Muscle of leg (tissue), 3 donors: ENCODE measurements at regions not wholly inside any gene's neighbourhood (a gene's known extent, or its start where the extent isn't known, plus 50 kb on each side); places are given as distances from the start of the nearest gene placed in this dataset.

Source experiments
- DNase-seq: peaks from one replicate; pipeline ENCODE4 v3.0.0; 2013
- H3K27ac ChIP-seq: one replicate; pipeline ENCODE4 v1.5.1; 2013; ENCODE audit warnings: mild to moderate bottlenecking, low read length, control low read depth
- H3K27me3 ChIP-seq: one replicate; pipeline ENCODE4 v1.6.1; 2013; ENCODE audit warnings: low read length; ENCODE audit not compliant: control insufficient read depth, insufficient read depth
- H3K36me3 ChIP-seq: one replicate; pipeline ENCODE4 v1.6.1; 2013; ENCODE audit warnings: low read length; ENCODE audit not compliant: control insufficient read depth, insufficient read depth
- H3K4me1 ChIP-seq: one replicate; pipeline ENCODE4 v1.6.1; 2013; ENCODE audit warnings: low read length; ENCODE audit not compliant: control insufficient read depth, insufficient read depth
- H3K4me3 ChIP-seq: one replicate; pipeline ENCODE4 v1.5.1; 2013; ENCODE audit warnings: low read length, control low read depth
- H3K9me3 ChIP-seq: replicated peaks from 2 replicates; pipeline ENCODE4 v1.6.1; 2013; ENCODE audit warnings: low read depth, low read length; ENCODE audit not compliant: control insufficient read depth
- WGBS: methylation state at CpG from one replicate; pipeline ENCODE4 v1.1.5; 2013; ENCODE audit warnings: missing lambda C conversion rate; ENCODE audit not compliant: insufficient coverage; 5-methylcytosine and 5-hydroxymethylcytosine counted together

GRCh38 chr2:228614741-228615140 lies 433.3 kb upstream of the SPHKAP start:
- no peak for DNase-seq
- Histone ChIP-seq H3K27me3 (no peaks in the 10 kb centered on the region), H3K36me3 (no peaks in the 10 kb centered on the region), H3K27ac (no peak overlapping the region), H3K4me1 (no peaks in the 10 kb centered on the region), H3K9me3 (no peaks in the 10 kb centered on the region), H3K4me3 (no peak overlapping the region)
- 69% methylated on average over 1 of the region's 2 CpGs for WGBS

DNA sequence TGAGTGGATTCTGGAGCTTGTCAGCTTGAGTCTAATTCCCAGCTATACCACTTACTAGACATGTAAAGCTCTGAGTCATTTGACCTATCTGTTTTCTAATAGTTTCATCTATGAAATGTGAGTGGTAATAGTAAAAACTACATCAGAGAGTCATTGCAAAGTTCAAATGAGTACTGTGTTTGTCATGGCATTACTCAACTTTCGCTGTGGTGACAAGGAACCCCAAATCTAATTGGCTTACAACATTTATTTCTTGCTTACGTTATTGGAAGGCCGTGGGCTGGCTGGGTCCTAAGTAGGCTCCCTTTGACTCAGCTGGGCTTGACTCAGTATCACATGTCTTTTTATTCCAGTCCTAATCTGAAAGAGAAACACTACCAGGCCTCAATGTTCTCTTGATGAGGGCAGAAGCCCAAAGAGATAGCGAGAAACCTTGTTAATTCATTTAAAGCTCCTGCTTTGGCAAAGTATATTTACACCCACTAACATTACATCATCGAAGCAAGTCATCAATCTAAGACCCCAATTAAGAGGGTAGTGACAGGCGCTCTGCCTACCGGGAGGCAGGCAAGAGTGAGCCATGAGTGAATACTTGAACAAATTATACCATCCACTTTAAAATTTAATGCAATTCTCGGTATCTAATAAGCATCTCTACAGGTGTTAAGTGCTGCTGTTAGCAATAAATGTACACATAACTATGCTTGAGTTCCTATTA lies 431.8 kb upstream of the SPHKAP start:
- H3K4me3 ChIP-seq, result no peak overlapping the region
- no peaks in the 10 kb centered on the region for H3K36me3 ChIP-seq
- 87% methylated on average over 4 of the region's 8 CpGs for WGBS
- no peak for DNase-seq
- H3K27me3 ChIP-seq, result no peaks in the 10 kb centered on the region
- H3K4me1 ChIP-seq, result no peaks in the 10 kb centered on the region
- peaks cover 2% of the 10 kb centered on the region for H3K9me3 ChIP-seq
- H3K27ac ChIP-seq, result no peak overlapping the region

GRCh38 chr2:228611171-228611570 lies 429.7 kb upstream of the SPHKAP start:
- WGBS, result no CpG with 5 or more reads among the region's 1 CpG

DNA sequence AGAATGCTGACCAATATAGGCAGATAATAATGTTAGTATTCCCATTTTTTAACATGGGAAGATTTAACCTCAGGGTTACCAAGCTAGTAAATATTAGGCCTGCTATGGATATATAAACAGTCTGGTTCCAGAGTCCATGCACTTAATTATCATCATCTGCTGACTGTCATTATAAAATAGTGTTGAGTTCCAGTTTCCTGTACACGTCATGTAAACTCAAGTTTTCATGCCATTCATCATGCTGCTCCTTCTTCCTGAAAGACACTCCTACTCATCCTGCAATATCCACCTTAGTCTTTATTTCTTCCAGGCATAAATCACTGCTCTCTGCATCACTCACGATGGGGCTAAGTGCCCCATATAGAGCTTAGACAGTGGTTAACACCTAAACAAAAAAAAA lies 420.8 kb upstream of the SPHKAP start:
- DNase-seq, result no peak
- Histone ChIP-seq H3K4me1 (no peaks in the 10 kb centered on the region), H3K27me3 (no peaks in the 10 kb centered on the region), H3K36me3 (no peaks in the 10 kb centered on the region), H3K9me3 (no peaks in the 10 kb centered on the region), H3K27ac (no peak overlapping the region), H3K4me3 (no peak overlapping the region)
- no CpG with 5 or more reads among the region's 2 CpGs for WGBS

More at GRCh38 chr2:228611171-228611570, 429.7 kb upstream of the SPHKAP start:
- H3K27me3 ChIP-seq, result no peaks in the 10 kb centered on the region
- DNase-seq, result no peak
- H3K36me3 ChIP-seq, result no peaks in the 10 kb centered on the region
- no peaks in the 10 kb centered on the region for H3K4me1 ChIP-seq
- peaks cover 2% of the 10 kb centered on the region for H3K9me3 ChIP-seq
- no peak overlapping the region for H3K27ac ChIP-seq
- H3K4me3 ChIP-seq, result no peak overlapping the region

DNA sequence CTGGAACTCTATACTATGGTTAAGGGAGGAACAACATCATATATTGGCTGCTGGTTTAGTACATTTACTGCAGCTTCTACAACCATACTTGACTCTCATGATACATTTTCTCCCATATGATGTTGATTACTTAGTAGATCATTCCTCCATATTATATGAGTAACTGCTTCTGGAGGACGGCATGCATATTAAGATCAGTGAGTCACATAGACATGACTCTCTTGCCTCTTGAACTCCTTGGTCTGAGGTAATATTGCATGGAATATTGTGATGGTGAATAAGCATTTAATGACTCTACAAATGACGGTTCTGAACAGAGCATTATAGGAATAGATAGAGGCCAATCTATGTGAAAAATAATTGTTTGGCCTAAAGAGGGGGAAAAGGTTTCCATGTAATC lies 418.8 kb upstream of the SPHKAP start:
- DNase-seq, result no peak
- H3K36me3 ChIP-seq, result no peaks in the 10 kb centered on the region
- 86% methylated on average over 1 of the region's 2 CpGs for WGBS
- H3K9me3 ChIP-seq, result no peaks in the 10 kb centered on the region
- no peaks in the 10 kb centered on the region for H3K4me1 ChIP-seq
- H3K27me3 ChIP-seq, result no peaks in the 10 kb centered on the region
- H3K27ac ChIP-seq, result no peak overlapping the region
- H3K4me3 ChIP-seq, result no peak overlapping the region

DNA sequence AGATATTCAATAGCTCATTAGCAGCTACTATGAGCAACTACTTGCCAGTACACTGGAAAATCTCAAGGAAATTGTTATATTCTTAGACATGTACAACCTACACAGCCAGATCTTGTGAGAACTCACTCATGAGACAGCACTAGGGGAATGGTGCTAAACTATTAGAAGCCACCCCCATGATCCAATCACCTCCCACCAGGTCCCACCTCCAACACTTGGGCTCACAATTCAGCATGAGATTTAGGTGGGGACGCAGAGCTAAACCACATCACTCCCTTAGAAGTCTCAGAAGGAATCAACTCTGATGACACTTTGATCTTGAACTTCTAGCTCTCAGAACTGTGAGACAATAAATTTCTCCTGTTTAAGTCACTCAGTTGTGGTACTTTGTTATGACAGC lies 418.3 kb upstream of the SPHKAP start:
- Histone ChIP-seq H3K4me3 (no peak overlapping the region), H3K27ac (no peak overlapping the region), H3K36me3 (no peaks in the 10 kb centered on the region), H3K9me3 (no peaks in the 10 kb centered on the region), H3K4me1 (no peaks in the 10 kb centered on the region), H3K27me3 (no peaks in the 10 kb centered on the region)
- WGBS, result no CpG with 5 or more reads among the region's 1 CpG
- DNase-seq, result no peak

DNA sequence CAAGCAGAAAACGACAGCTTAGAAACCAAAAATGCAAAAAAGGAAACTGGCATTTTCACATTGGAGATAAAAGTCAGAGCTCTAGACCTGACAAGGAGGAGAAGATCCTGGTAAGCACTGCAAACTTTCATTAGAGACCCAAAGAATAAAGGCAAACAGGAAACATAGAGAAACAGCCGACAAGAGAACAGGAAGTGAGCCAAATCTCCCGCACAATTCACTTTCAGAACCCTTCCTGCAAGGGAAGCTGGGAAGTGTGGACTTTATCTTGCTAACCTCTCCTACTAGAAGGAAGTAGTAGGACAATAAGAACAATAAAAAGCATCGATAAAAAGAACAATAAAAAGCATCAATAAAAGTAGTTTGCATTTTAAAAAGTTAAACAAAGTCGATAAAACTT lies 417.8 kb upstream of the SPHKAP start:
- WGBS, result no CpG with 5 or more reads among the region's 5 CpGs
- no peak overlapping the region for H3K27ac ChIP-seq
- H3K4me3 ChIP-seq, result no peak overlapping the region
- no peaks in the 10 kb centered on the region for H3K9me3 ChIP-seq
- no peaks in the 10 kb centered on the region for H3K27me3 ChIP-seq
- DNase-seq, result no peak
- no peaks in the 10 kb centered on the region for H3K4me1 ChIP-seq
- H3K36me3 ChIP-seq, result no peaks in the 10 kb centered on the region

GRCh38 chr2:228597032-228597431 lies 415.5 kb upstream of the SPHKAP start:
- no peak for DNase-seq
- H3K9me3 ChIP-seq, result no peaks in the 10 kb centered on the region
- WGBS, result no CpG with 5 or more reads among the region's 1 CpG

GRCh38 chr2:228594012-228594411 lies 412.5 kb upstream of the SPHKAP start:
- no peak overlapping the region for H3K4me3 ChIP-seq
- H3K36me3 ChIP-seq, result no peaks in the 10 kb centered on the region
- WGBS, result no CpG with 5 or more reads among the region's 2 CpGs
- no peaks in the 10 kb centered on the region for H3K4me1 ChIP-seq
- DNase-seq, result no peak
- H3K9me3 ChIP-seq, result no peaks in the 10 kb centered on the region
- H3K27ac ChIP-seq, result no peak overlapping the region
- H3K27me3 ChIP-seq, result no peaks in the 10 kb centered on the region

More at GRCh38 chr2:228597032-228597431, 415.5 kb upstream of the SPHKAP start:
- no peaks in the 10 kb centered on the region for H3K27me3 ChIP-seq
- no peaks in the 10 kb centered on the region for H3K36me3 ChIP-seq
- H3K27ac ChIP-seq, result no peak overlapping the region
- no peaks in the 10 kb centered on the region for H3K4me1 ChIP-seq
- no peak overlapping the region for H3K4me3 ChIP-seq

GRCh38 chr2:228592925-228593324 lies 411.4 kb upstream of the SPHKAP start:
- no peaks in the 10 kb centered on the region for H3K4me1 ChIP-seq
- DNase-seq, result no peak
- H3K9me3 ChIP-seq, result no peaks in the 10 kb centered on the region
- no peaks in the 10 kb centered on the region for H3K36me3 ChIP-seq
- H3K27ac ChIP-seq, result no peak overlapping the region
- H3K4me3 ChIP-seq, result no peak overlapping the region
- no CpG with 5 or more reads among the region's 4 CpGs for WGBS
- H3K27me3 ChIP-seq, result no peaks in the 10 kb centered on the region

- Histone ChIP-seq H3K9me3 (no peaks in the 10 kb centered on the region), H3K4me3 (no peak overlapping the region), H3K36me3 (no peaks in the 10 kb centered on the region), H3K4me1 (no peaks in the 10 kb centered on the region), H3K27ac (no peak overlapping the region), H3K27me3 (no peaks in the 10 kb centered on the region)
- DNase-seq, result no peak
- 67% methylated on average over 1 of the region's 2 CpGs for WGBS
Measured at GRCh38 chr2:228590681-228591080, 409.2 kb upstream of the SPHKAP start.
